GM19023 (cell line): ENCODE measurements at regions not wholly inside any gene's neighbourhood (a gene's known extent, or its start where the extent isn't known, plus 50 kb on each side); places are given as distances from the start of the nearest gene placed in this dataset.
"Not testable (repeated sequence)": the region's sequence is repeated elsewhere in the genome, so short reads cannot be mapped to it uniquely, and the experiment has no call there.

ENCODE experiments used
- ATAC-seq: cut with Tn5 transposase; IDR thresholded peaks from one replicate; pipeline ENCODE4 v1.9.1; 2021; ENCODE audit warnings: mild to moderate bottlenecking, moderate library complexity; ENCODE audit not compliant: unreplicated experiment

GRCh38 chr1:195851804-195852203 is 756.4 kb downstream of the KCNT2 start:
- ATAC-seq, result no peak

DNA sequence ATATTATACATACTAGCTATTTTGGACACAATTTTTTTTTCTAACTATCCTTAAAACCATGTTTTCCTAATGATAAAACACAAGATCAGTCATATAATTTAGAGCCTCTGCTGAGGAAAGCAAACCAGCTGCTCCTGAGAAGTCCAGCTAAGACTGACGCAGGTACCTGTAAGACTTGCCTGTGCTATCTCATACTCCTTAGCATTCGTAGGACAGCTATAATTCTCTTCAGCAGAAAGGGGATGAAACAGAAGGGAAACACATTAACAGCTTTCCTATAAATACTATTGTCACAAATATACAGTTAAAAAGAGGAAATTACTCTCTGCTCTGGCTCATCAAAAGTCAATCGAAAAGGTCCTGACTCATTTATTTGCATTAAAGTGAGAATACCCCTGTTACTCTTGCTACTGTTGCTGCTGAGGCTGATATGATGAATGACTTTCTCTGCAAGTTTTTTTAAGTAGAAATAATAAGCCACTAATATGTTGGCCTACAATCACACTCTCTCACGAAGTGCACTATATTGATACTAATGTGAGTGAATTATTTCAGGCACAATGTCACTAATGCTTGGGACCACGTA is 757.1 kb downstream of the KCNT2 start:
- ATAC-seq, result no peak

GRCh38 chr1:195849180-195849579 is 759.1 kb downstream of the KCNT2 start:
- ATAC-seq, result no peak

GRCh38 chr1:195847957-195848875 is 760.0 kb downstream of the KCNT2 start:
- not testable (repeated sequence) for ATAC-seq

- no peak for ATAC-seq
These were observed 776.5 kb downstream of the KCNT2 start for GRCh38 chr1:195831789-195832188.

- no peak for ATAC-seq
These were observed 779.9 kb downstream of the KCNT2 start for GRCh38 chr1:195828325-195828724.

DNA sequence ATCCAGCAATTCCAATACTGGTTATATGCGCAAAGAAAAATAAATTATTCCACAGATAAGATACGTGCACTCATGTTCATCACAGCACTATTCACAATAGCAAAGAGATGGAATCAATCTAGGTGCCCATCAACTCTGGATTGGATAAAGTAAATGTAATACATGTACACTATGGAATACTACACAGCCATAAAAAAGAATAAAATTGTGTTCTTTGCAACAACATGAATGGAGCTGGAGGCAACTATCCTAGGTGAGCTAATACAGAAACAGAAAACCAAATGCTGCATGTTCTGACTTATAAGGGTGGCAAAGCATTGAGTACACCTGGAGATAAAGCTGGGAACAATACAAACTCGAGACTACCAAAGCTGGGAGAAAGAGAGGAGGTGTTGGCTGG is 787.3 kb downstream of the KCNT2 start:
- no peak for ATAC-seq

- no peak for ATAC-seq
These were observed 802.2 kb downstream of the KCNT2 start for GRCh38 chr1:195806060-195806459.

DNA sequence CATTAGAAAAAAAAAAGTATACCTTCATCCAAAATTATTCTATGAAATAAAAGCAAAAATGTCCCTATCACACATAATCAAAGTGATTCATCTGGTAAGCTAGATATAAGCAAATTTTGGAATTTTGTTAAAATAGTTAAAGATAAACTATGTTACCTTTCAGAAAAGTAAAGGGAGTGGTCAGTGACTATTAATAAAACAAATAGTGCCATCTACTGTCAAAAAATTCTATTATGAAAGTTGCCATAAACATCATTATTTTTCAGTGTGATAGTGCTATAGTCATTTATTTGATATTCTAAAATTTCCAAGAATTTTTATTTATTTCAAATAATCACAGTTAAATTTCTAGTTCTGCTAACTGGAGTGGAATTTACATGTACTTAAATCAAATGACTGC is 803.7 kb downstream of the KCNT2 start:
- ATAC-seq, result no peak

- ATAC-seq, result no peak
These were observed 809.2 kb downstream of the KCNT2 start for GRCh38 chr1:195799016-195799415.

DNA sequence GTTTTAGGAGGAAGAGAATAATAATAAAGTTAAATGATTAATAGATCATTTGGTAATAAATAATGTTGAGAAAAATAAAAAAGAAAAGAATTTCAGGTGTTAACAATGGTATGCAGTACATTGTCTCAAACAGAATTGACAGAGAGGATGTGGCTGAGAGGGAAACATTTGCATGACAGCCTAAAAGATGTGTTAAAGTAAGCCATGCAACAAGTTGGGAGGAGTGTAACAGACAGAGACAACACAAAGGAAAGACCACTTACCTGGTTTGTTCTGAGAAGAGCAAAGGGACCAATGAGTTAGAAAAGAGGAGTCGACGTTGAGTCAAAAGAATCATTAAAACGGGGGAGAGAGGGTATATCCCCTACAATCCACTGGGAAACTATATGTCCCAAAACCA is 814.0 kb downstream of the KCNT2 start:
- no peak for ATAC-seq

DNA sequence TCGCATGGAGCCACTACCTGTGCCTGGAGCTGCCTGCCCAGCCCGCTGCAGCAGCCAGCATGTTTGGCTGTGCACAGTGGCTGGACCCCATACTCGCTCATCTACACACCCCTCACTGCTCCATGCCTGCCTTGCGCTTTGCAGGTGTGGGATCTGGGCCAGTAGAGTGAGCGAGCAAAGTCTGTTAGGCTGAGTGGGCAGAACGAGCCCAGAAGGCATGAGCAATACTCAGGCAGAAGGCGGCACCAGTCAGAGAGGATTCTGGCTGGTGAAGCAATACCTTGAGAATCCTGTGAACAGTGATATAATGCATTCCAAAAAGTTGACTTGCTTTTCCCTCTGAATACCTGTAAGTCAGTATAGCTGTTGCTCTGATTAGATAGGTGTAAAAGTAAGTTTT is 816.4 kb downstream of the KCNT2 start:
- ATAC-seq, result no peak

DNA sequence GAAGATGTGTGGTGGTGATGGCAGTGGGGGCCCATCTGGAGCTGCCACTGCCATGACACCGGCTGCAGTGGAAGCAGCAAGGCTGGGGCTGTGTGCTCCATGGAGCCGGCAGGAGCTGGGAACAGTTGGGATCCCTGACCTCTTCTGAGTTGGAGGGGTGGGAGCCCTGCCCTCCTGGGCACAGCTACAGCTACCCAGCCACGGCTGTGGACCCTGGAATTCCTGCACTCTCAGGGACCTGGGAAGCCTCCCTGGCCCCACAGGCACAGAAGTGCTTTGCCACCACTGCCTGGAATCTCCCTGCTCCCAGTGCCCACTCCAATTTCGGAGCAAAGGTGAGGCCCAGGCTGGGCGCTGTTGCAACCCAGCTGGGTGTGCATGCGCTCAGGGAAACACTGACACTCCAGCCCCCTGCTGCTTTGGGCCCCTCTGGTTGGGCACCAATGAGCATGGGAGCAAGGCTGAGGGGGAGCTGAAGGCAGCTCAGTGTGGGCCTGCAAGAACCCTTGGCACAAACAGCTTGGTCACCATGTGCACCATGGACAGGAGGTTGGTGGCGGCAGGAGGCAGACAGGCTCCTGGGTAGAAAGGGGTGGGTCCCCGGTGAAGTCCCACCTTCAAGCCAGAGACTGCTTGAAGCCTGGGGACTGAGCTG is 817.6 kb downstream of the KCNT2 start:
- no peak for ATAC-seq

- ATAC-seq, result no peak
These were observed 818.9 kb downstream of the KCNT2 start for GRCh38 chr1:195789321-195789720.

- no peak for ATAC-seq
These were observed 819.5 kb downstream of the KCNT2 start for GRCh38 chr1:195788721-195789120.

DNA sequence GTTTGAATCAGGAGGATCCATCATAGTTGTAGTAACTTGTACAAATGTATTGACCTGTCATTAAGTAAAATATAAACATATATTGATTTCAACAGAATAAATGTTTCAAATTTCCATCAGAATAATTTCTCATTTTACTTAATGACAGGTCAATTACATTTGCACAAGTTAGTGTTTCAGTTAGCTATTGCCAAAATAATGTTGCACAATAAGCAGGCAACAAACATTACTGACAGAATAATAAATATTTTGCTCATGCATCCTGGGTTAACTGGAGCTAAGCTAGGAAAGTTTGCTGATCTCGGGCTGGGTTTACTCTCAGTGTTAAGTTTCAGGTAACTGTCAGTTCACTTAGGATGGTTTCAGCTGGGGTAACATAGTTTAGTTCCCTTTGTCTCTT is 822.4 kb downstream of the KCNT2 start:
- no peak for ATAC-seq

- no peak for ATAC-seq
These were observed 834.3 kb downstream of the KCNT2 start for GRCh38 chr1:195773931-195774330.

DNA sequence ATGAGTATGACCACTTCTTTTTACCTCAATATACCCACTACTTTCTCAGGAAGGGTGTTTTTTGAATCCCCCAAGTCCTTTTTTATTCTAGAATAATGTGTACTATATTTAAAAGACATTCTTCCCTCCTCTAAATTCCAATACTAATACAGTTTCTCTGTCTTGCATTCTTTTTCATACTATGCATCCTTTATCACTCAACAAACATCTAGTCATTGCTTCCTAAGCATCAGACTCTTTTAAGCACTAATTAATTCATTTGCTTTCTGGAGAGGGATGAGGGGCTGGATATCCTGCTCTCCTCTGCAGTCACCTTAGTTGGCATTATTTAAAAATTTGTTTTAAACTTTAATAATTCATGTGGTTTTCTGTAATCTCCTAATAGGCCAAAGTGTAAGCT is 838.8 kb downstream of the KCNT2 start:
- ATAC-seq, result no peak

DNA sequence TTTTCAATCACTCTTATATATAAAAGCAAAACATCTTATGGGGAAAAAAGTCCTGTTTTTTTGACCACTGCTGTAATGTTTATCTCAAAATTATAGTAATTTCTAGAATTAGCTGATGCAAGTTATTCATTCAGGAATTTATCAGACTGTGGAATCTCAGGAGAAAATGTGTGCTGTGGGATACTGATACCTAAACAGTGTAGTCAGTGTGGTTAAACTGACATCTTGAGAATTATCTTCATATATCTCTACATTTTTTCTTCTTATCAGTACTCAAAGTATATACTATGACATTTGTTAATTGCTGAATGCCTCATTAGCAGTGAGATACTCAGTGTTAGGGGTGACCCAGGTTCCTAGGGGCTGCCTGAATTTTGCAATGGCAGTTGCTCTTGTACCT is 839.3 kb downstream of the KCNT2 start:
- no peak for ATAC-seq

DNA sequence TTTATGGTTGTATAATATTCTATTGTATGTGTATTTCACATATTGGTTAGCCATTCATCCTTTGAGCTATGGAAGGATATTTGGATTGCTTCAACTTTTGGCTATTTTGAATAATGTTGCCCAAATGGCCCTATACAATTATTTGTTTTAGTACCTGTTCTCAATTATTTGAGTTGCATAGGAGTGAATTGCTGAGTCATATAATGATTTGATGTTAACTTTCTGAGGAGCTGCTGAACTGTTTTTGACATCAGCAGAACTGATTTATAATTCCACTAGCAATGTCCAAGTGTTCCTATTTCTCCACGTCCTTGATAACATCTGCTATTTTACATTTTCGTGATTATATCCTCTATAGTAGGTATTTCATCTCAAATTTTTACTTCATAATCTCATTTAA is 839.9 kb downstream of the KCNT2 start:
- ATAC-seq, result no peak

GRCh38 chr1:195766709-195767108 is 841.5 kb downstream of the KCNT2 start:
- ATAC-seq, result no peak

- ATAC-seq, result no peak
These were observed 843.1 kb downstream of the KCNT2 start for GRCh38 chr1:195765099-195765498.
